Skeletal muscle satellite cell (primary cell): ENCODE measurements at regions not wholly inside any gene's neighbourhood (a gene's known extent, or its start where the extent isn't known, plus 50 kb on each side); places are given as distances from the start of the nearest gene placed in this dataset.

ENCODE experiments used
- H3K27me3 ChIP-seq: 2 replicates; pipeline ENCODE4 v1.7.0; 2013; ENCODE audit warnings: low read length; ENCODE audit not compliant: control insufficient read depth, insufficient read depth
- H3K36me3 ChIP-seq: 2 replicates; pipeline ENCODE4 v1.7.0; 2013; ENCODE audit warnings: mild to moderate bottlenecking, control low read depth, low read length; ENCODE audit not compliant: insufficient read depth
- H3K4me1 ChIP-seq: 2 replicates; pipeline ENCODE4 v1.7.0; 2013; ENCODE audit warnings: low read length; ENCODE audit not compliant: control insufficient read depth, insufficient read depth
- H3K4me2 ChIP-seq: 2 replicates; pipeline ENCODE4 v1.7.0; 2013; ENCODE audit warnings: mild to moderate bottlenecking, low read length
- H3K4me3 ChIP-seq: 2 replicates; pipeline ENCODE4 v1.7.0; 2013; ENCODE audit warnings: low read length
- H3K9ac ChIP-seq: 2 replicates; pipeline ENCODE4 v1.7.0; 2013; ENCODE audit warnings: mild to moderate bottlenecking, low read depth, low read length, moderate library complexity
- H3K9me3 ChIP-seq: replicated peaks from 2 replicates; pipeline ENCODE4 v1.7.0; 2013; ENCODE audit warnings: mild to moderate bottlenecking, control low read depth, low read length

DNA sequence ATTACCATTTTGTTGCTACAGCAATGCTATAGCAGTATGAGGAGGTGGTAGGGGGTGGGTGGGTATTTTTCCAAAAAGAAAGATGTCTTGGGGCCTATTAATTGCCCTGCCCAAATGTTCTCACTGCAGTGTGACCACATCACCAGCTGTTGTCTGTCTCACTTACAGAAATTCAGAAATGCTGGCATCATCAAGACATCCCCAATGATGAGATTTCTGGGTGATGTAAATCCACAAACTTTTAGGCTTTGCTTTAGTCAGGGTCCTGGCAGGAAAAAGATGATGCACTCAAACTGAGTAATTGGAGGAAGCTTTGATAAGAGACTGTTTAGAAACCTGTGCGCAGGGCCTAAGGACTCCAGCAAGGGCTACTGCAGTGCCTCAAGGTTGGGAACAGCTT lies 56.2 kb upstream of the OPN4 start:
- H3K4me1 ChIP-seq = peaks cover 29% of the 10 kb centered on the region
- H3K4me2 ChIP-seq = peak overlapping the region; percentile 27
- no peak overlapping the region for H3K4me3 ChIP-seq
- no peaks in the 10 kb centered on the region for H3K9me3 ChIP-seq
- no peaks in the 10 kb centered on the region for H3K27me3 ChIP-seq
- H3K36me3 ChIP-seq = no peaks in the 10 kb centered on the region
- peak overlapping the region; percentile 66 for H3K9ac ChIP-seq

- Histone ChIP-seq H3K27me3 (no peaks in the 10 kb centered on the region), H3K36me3 (no peaks in the 10 kb centered on the region), H3K4me2 (no peak overlapping the region), H3K4me1 (peaks cover 33% of the 10 kb centered on the region), H3K9me3 (no peaks in the 10 kb centered on the region), H3K4me3 (no peak overlapping the region), H3K9ac (no peak overlapping the region)
Measured at GRCh38 chr10:86599041-86599440, 55.3 kb upstream of the OPN4 start.

- Histone ChIP-seq H3K9ac (no peak overlapping the region), H3K9me3 (no peaks in the 10 kb centered on the region), H3K4me2 (no peak overlapping the region), H3K36me3 (no peaks in the 10 kb centered on the region), H3K27me3 (no peaks in the 10 kb centered on the region), H3K4me1 (peaks cover 33% of the 10 kb centered on the region), H3K4me3 (no peak overlapping the region)
Measured at GRCh38 chr10:86599729-86600128, 54.6 kb upstream of the OPN4 start.

DNA sequence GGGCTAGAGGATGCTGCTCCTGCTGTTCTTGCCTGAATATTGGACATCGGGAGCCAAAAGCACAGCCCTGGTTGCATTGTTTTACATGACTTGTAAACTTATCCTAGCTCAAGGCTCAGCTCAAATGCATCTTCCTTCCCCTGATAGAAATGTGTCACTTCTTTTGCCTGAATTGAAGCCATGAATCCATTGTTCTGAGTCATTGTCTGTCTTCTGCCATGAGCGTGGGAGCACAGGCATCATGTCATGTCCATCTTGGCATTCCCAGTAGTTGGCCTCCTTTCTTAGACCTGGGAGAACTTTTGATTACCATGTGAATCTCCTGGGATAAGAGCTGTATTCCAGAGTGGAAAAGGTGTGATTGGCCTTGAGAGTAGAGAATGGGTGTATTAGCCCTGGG lies 54.1 kb upstream of the OPN4 start:
- no peak overlapping the region for H3K4me2 ChIP-seq
- H3K9me3 ChIP-seq = no peaks in the 10 kb centered on the region
- H3K4me3 ChIP-seq = no peak overlapping the region
- H3K27me3 ChIP-seq = no peaks in the 10 kb centered on the region
- no peaks in the 10 kb centered on the region for H3K36me3 ChIP-seq
- H3K9ac ChIP-seq = no peak overlapping the region
- H3K4me1 ChIP-seq = peaks cover 33% of the 10 kb centered on the region

- peaks cover 26% of the 10 kb centered on the region for H3K4me1 ChIP-seq
- no peaks in the 10 kb centered on the region for H3K27me3 ChIP-seq
- H3K36me3 ChIP-seq = no peaks in the 10 kb centered on the region
Measured at GRCh38 chr10:86601956-86602602, 52.3 kb upstream of the OPN4 start.

GRCh38 chr10:86603256-86603655 lies 51.1 kb upstream of the OPN4 start:
- Histone ChIP-seq H3K36me3 (no peaks in the 10 kb centered on the region), H3K4me2 (no peak overlapping the region), H3K4me3 (no peak overlapping the region), H3K4me1 (peaks cover 16% of the 10 kb centered on the region), H3K27me3 (no peaks in the 10 kb centered on the region), H3K9ac (no peak overlapping the region), H3K9me3 (no peaks in the 10 kb centered on the region)

More at GRCh38 chr10:86601956-86602602, 52.3 kb upstream of the OPN4 start:
- Histone ChIP-seq H3K4me2 (no peak overlapping the region), H3K9ac (no peak overlapping the region), H3K4me3 (no peak overlapping the region), H3K9me3 (no peaks in the 10 kb centered on the region)
